ENCODE measurements at regions not wholly inside any gene's neighbourhood (a gene's known extent, or its start where the extent isn't known, plus 50 kb on each side); places are given as distances from the start of the nearest gene placed in this dataset.
"Not testable (repeated sequence)": the region's sequence is repeated elsewhere in the genome, so short reads cannot be mapped to it uniquely, and the experiment has no call there.

- TF ChIP-seq, protein P1, sequence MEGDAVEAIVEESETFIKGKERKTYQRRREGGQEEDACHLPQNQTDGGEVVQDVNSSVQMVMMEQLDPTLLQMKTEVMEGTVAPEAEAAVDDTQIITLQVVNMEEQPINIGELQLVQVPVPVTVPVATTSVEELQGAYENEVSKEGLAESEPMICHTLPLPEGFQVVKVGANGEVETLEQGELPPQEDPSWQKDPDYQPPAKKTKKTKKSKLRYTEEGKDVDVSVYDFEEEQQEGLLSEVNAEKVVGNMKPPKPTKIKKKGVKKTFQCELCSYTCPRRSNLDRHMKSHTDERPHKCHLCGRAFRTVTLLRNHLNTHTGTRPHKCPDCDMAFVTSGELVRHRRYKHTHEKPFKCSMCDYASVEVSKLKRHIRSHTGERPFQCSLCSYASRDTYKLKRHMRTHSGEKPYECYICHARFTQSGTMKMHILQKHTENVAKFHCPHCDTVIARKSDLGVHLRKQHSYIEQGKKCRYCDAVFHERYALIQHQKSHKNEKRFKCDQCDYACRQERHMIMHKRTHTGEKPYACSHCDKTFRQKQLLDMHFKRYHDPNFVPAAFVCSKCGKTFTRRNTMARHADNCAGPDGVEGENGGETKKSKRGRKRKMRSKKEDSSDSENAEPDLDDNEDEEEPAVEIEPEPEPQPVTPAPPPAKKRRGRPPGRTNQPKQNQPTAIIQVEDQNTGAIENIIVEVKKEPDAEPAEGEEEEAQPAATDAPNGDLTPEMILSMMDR (IDR thresholded peaks at IDR 0.05 in 8 of 11, conservative IDR thresholded peaks at IDR 0.05 in 3 of 11): not testable (repeated sequence)
- TF ChIP-seq POLR2AphosphoS5, POLR2A (IDR thresholded peaks at IDR 0.05): not testable (repeated sequence)
These were observed 106.2 kb downstream of the NBPF11 start for GRCh38 chr1:148045872-148046271.

Measured in spleen (tissue), 7 donors.